Nephron (organoid): ENCODE measurements at regions not wholly inside any gene's neighbourhood (a gene's known extent, or its start where the extent isn't known, plus 50 kb on each side); places are given as distances from the start of the nearest gene placed in this dataset.

ENCODE experiments used
- H3K27ac Mint-ChIP-seq, 3 experiments: 2 replicates each; pipeline ENCODE4 v1.8.0; 2020; ENCODE audit warnings: mixed read lengths in 3 of 3, mild to moderate bottlenecking in 2 of 3, moderate library complexity in 1 of 3
- H3K27me3 Mint-ChIP-seq: 2 replicates; pipeline ENCODE4 v1.8.0; 2021; ENCODE audit warnings: low read depth, mild to moderate bottlenecking, moderate library complexity, mixed read lengths
- H3K36me3 Mint-ChIP-seq: 2 replicates; pipeline ENCODE4 v1.8.0; 2020; ENCODE audit warnings: low read depth, mixed read lengths
- H3K4me1 Mint-ChIP-seq: 2 replicates; pipeline ENCODE4 v1.8.0; 2020; ENCODE audit warnings: mixed read lengths
- H3K4me3 Mint-ChIP-seq, 3 experiments: 2 replicates each; pipeline ENCODE4 v1.8.0; 2020; ENCODE audit warnings: mild to moderate bottlenecking in 3 of 3, mixed read lengths in 3 of 3, moderate library complexity in 2 of 3
- H3K9me3 Mint-ChIP-seq: 2 replicates; pipeline ENCODE4 v1.8.0; 2020; ENCODE audit warnings: mixed read lengths
- TF ChIP-seq, protein P1 (sequence below), 3 experiments: fragments of 200-600 bp; sonication (generic); IDR thresholded peaks; one replicate each; pipeline ENCODE4 v1.5.0; 2021; ENCODE audit warnings: antibody characterized with exemption in 3 of 3; ENCODE audit not compliant: unreplicated experiment in 3 of 3

GRCh38 chr1:228988664-228989063 lies 253.4 kb downstream of the RHOU start:
- TF ChIP-seq, protein P1, sequence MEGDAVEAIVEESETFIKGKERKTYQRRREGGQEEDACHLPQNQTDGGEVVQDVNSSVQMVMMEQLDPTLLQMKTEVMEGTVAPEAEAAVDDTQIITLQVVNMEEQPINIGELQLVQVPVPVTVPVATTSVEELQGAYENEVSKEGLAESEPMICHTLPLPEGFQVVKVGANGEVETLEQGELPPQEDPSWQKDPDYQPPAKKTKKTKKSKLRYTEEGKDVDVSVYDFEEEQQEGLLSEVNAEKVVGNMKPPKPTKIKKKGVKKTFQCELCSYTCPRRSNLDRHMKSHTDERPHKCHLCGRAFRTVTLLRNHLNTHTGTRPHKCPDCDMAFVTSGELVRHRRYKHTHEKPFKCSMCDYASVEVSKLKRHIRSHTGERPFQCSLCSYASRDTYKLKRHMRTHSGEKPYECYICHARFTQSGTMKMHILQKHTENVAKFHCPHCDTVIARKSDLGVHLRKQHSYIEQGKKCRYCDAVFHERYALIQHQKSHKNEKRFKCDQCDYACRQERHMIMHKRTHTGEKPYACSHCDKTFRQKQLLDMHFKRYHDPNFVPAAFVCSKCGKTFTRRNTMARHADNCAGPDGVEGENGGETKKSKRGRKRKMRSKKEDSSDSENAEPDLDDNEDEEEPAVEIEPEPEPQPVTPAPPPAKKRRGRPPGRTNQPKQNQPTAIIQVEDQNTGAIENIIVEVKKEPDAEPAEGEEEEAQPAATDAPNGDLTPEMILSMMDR (IDR thresholded peaks at IDR 0.05; ENCODE audit: unreplicated experiment in 3 of 3): no peak
- H3K27ac Mint-ChIP-seq: peak overlapping the region; percentile 27 to 79 (median 41)
- peaks cover 55% of the 10 kb centered on the region for H3K4me1 Mint-ChIP-seq
- H3K36me3 Mint-ChIP-seq: no peaks in the 10 kb centered on the region
- no peak overlapping the region for H3K4me3 Mint-ChIP-seq
- H3K9me3 Mint-ChIP-seq: no peaks in the 10 kb centered on the region
- peaks cover 3% of the 10 kb centered on the region for H3K27me3 Mint-ChIP-seq

DNA sequence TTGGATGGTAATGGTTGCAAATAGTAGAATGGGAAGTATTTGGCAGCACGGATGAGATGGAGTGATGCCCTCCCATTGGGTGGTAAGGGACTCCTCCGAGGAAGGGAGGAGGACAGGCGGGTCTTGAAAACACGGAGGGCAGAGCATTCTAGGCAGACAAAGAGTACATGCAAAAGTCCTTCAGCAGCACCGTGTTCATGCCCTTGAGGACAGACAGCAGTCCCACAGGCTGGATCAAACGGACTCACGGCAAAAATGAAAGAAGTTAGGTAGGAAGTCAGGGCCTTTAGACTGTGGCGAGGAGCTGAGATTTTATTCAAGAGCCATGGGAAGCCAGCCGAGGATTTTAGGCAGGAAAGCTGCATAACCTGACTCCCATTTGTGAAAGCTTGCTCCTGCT lies 253.9 kb downstream of the RHOU start:
- H3K36me3 Mint-ChIP-seq: no peaks in the 10 kb centered on the region
- H3K4me1 Mint-ChIP-seq: peaks cover 55% of the 10 kb centered on the region
- H3K4me3 Mint-ChIP-seq: peak overlapping the region in 1 of 3 experiments; percentile 8

DNA sequence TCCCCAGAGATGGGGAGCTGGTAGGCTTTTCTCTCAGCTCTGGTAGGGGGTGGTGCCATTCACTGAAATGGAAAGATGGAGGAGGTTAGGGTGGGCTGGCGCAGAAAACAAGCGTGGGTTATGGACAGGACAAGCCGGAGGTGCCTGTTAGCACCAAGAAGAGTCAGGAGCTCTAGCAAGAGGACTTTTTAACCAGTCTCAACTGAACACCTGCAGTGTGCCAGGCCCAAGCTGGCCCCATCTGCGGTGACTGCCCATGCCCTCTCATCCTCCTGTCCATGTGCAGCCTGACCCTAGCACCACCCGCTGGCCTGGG lies 254.4 kb downstream of the RHOU start:
- Mint-ChIP-seq H3K4me3 (peak overlapping the region in 1 of 3 experiments; percentile 8), H3K36me3 (no peaks in the 10 kb centered on the region), H3K27me3 (peaks cover 3% of the 10 kb centered on the region), H3K27ac (peak overlapping the region in 2 of 3 experiments; percentile 41 to 79), H3K4me1 (peaks cover 55% of the 10 kb centered on the region), H3K9me3 (no peaks in the 10 kb centered on the region)
- TF ChIP-seq, protein P1 (IDR thresholded peaks at IDR 0.05; ENCODE audit: unreplicated experiment in 3 of 3): no peak

More for the DNA sequence above, 253.9 kb downstream of the RHOU start:
- H3K27me3 Mint-ChIP-seq: peaks cover 3% of the 10 kb centered on the region
- H3K9me3 Mint-ChIP-seq: no peaks in the 10 kb centered on the region
- peak overlapping the region; percentile 27 to 79 (median 41) for H3K27ac Mint-ChIP-seq
- TF ChIP-seq, protein P1 (IDR thresholded peaks at IDR 0.05; ENCODE audit: unreplicated experiment in 3 of 3): no peak

GRCh38 chr1:228989992-228990827 lies 254.9 kb downstream of the RHOU start:
- Mint-ChIP-seq H3K27ac (peak overlapping the region; percentile 58 to 87 (median 79)), H3K4me1 (peaks cover 59% of the 10 kb centered on the region), H3K36me3 (no peaks in the 10 kb centered on the region), H3K4me3 (no peak overlapping the region), H3K27me3 (peaks cover 3% of the 10 kb centered on the region), H3K9me3 (no peaks in the 10 kb centered on the region)
- TF ChIP-seq, protein P1 (IDR thresholded peaks at IDR 0.05; ENCODE audit: unreplicated experiment in 3 of 3): no peak

GRCh38 chr1:228990906-228991569 lies 255.8 kb downstream of the RHOU start:
- H3K36me3 Mint-ChIP-seq: no peaks in the 10 kb centered on the region
- H3K9me3 Mint-ChIP-seq: no peaks in the 10 kb centered on the region
- no peak overlapping the region for H3K4me3 Mint-ChIP-seq
- H3K27ac Mint-ChIP-seq: peak overlapping the region; percentile 58 to 87 (median 79)
- peaks cover 57% of the 10 kb centered on the region for H3K4me1 Mint-ChIP-seq
- H3K27me3 Mint-ChIP-seq: peaks cover 3% of the 10 kb centered on the region
- TF ChIP-seq, protein P1 (IDR thresholded peaks at IDR 0.05; ENCODE audit: unreplicated experiment in 3 of 3): no peak
